ENCODE measurements at regions not wholly inside any gene's neighbourhood (a gene's known extent, or its start where the extent isn't known, plus 50 kb on each side); places are given as distances from the start of the nearest gene placed in this dataset.
"Not testable (repeated sequence)": the region's sequence is repeated elsewhere in the genome, so short reads cannot be mapped to it uniquely, and the experiment has no call there.

DNA sequence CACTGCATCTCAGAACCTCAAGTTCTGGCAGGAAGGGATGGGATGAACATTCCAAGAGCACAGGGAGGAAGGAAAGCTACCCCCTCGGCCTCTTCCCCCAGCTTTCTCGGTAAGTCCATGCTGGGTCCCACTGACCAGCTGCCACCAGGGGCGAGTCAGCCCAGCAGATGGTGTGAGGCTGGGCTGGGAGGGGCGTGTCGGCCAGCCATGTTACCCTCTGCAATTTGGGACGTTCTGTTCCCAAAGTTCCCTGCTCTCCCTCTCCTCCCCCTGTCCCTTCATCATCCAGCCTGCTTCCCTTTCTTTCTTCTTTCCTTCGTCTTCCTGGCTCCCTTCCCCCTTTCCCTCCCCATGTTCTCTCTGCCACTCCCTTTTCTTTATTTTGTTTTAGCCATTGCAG, 74.3 kb upstream of the TNP1 start:
- DNase-seq (ENCODE audit: low spot score) = no peak

- no peak for DNase-seq (ENCODE audit: low spot score)
Observed at GRCh38 chr2:216932863-216933548, 73.1 kb upstream of the TNP1 start.

DNA sequence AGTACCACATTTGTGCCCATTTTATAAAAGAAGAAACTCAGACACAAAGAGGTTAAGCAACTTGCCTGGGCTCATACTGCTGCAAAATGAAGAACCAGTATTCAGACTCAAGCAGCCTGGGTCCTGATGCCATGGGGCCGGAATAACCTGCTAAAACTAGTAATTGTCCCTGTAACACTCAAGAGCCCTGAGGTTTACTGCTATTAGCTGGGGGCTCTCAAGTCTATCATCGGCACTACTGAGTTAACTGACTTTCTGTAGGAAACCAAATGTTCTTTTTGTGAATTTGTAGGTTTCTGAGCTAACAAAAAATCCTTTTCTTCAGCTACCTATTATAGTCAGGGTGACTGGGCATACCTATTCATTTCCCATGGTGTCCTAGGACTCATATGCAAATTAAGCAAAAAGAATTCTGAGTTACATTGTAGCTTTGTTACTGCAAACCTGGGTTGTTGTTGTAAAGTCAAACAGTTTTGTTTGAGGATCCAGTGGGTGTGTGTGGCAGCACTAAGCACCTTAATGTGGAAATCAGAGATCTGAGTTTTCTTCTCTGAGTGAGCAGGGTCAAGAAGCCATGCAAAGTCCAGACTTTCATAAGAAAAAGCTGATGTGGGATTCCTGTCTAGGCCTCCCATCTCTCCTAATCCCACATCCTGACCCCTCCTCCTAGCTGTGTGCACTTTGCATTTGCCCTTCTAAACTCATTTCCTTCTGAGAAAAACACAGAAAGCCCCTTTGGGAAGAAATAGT, 72.4 kb upstream of the TNP1 start:
- DNase-seq (ENCODE audit: low spot score) = no peak

GRCh38 chr2:216930716-216931115, 70.9 kb upstream of the TNP1 start:
- no peak for DNase-seq (ENCODE audit: low spot score)

DNA sequence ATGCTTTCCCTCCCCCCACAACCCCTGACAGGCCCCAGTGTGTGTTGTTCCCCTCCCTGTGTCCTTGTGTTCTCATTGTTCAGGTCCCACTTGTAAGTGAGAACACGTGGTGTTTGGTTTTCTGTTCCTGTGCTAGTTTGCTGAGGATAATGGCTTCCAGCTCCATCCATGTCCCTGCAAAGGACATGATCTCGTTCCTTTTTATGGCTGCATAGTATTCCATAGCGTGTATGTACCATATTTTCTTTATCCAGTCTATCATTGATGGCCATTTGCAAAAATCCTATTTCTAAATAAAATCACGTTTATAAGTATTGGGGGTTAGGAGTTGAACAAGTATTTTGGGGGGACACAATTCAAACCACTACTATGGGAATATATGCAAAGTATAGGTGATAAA, 69.5 kb upstream of the TNP1 start:
- not testable (repeated sequence) for DNase-seq (ENCODE audit: low spot score)

DNA sequence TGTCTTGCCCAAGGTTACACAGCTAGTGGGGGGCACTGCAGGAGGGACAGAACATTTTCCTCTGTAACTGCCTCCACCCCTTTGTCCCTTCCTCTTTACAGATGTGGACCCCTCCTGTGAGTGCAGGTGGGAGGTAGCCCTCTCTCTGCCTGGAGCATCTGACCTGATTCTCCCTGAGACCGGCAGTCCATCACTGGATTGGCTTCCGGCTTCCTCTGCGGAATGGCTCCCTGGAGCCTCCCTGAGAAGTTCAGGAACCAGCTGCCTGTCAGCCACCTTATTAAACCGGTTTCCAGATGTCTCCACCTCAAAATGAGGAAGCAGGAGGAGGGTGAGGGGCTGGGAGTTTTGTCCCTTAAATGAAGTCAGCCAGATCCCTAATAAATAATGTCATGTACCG, 67.3 kb upstream of the TNP1 start:
- DNase-seq (ENCODE audit: low spot score) = no peak

DNA sequence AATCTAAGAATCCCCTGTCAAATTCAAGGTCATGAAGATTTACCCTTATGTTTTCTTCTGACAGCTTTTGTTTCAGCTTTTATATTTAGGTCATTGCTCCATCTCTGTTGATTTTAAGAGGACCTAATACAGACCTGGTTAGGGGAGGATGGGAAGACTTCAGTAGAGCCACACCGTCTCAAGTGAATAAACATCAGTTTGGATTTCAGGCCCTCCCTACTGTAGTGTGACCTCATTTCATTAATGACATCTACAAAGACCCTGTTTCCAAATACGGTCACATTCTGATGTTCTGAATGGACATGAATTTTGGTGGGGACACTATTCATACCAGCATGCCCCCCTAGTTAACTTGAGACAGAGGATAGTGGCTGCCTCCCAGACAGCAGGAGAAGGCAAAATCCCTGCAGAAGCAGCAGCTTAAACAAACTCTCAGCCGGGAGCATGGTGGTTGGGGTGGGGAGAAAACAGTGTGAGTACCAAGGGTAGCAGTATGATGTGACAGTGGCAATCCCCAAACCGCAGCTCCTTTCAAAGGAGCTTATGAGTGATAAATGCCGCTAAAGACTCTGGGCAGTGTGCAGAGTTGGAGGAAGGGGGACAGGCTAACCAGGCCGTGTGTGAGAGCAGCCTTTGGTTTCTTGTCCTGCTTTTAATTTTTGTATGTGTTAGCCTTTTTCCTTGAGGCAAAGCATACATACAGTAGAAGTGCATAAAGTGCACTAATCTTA, 65.9 kb upstream of the TNP1 start:
- DNase-seq (ENCODE audit: low spot score) = no peak

GRCh38 chr2:216925006-216925405, 65.1 kb upstream of the TNP1 start:
- no peak for DNase-seq (ENCODE audit: low spot score)

DNA sequence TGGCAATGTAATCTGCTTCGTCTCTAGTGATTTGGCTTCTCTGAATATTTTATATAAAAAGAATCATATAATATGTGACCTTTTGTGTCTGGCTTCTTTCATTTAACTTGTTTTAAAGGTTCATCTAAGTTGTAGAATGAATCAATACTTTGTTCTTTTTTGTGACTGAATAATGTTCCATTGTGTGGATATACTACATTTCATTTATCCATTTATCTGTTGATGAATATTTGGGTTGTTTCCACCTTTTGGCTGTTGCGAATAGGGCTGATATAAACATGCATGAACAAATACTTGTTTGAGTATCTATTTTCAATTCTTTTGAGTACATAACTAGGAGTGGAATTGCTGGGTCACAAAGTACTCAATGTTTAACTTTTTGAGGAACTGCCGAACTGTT, 63.8 kb upstream of the TNP1 start:
- no peak for DNase-seq (ENCODE audit: low spot score)

DNA sequence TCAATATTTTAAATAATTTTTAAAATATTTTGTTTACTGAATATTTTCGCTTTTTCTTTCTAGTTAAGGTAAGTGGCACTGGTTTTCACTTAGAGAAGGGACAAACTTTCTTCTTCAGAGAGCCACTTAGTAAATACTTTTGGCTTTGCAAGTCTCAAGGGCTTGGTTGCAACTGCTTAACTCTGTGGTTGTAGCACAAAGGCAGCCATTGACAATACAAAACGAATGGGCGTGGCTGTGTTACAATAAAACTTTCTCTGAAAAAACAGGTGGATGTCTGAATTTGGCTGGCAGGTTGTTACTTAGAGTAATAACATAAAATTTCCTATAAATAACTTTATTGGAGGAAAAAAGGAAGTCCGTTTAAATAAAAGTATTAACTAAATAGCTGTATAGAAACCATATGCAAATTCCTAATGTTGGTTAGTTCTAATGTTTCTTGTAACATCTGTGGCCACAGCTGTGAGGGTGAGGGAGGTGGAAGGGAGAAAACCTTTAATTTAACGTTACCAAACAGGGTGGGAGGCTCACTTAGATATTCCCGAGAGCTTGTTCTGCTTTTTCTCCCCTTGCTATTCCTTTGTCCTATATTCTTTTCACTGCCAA, 62.4 kb upstream of the TNP1 start:
- DNase-seq (ENCODE audit: low spot score) = no peak

DNA sequence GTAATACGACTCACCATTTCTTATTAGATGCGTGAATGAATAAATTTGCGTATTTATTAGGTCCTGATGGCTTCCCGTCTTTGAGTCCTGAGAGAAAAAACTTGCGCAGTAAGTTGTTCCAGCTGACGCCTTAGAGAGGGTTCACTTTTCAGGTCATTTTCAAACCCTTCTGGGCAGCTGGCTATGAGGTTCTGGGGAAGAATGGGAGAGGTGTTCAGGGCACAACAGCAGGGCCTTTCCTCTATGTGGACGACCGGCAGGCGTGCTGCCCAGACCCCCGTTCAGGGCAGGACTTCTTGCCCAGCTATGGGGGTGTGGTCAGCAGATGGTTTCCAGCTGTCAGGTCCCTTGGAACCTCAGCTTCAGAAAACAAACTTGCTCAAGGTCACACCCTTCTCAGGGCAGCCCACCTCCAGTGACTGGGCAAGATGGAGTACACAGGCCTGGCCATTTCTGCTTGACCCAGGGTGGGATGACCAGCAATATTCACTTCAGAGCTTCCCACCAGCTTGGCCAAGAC, 61.1 kb upstream of the TNP1 start:
- DNase-seq (ENCODE audit: low spot score) = no peak

DNA sequence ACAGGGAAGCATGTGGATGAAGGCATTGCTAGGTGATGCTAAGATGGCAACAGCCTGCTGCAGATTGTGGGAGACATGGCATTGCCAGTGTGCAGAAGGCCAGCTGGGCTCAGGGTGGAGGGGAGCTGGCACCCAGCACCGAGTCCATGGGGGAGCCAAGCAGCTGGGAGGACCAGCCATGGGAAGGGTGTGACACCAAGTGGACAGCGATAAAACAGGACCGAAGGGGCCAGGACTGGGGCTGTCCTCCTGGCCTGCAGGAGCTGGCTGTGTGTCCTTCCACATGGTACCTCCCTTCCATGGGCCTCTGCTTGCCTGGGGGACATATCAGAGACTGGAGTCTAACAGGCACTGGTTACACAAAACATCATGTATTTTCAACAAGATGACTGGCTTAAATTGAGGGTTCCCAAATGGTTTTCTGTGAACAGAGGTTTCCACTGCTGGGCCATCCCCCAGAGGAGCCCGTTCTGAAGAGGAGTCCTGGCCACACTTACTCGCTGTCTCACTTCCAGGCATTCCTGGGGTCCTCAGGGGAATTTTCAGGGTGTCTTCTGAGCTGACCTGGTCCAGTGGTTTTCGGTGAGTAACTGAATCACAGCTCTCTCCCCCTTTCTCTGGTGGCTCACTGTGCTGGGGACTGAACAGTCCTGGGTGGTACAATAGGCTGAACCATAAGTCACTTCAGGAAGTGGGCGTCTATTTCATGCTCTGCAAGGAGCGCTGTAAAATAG, 60.4 kb upstream of the TNP1 start:
- DNase-seq (ENCODE audit: low spot score) = no peak

- DNase-seq (ENCODE audit: low spot score) = no peak
Observed at GRCh38 chr2:216918088-216918680, 58.3 kb upstream of the TNP1 start.

GRCh38 chr2:216916956-216917650, 57.2 kb upstream of the TNP1 start:
- DNase-seq (ENCODE audit: low spot score) = no peak

- DNase-seq (ENCODE audit: low spot score) = no peak
Observed at GRCh38 chr2:216915557-216916150, 55.8 kb upstream of the TNP1 start.

- DNase-seq (ENCODE audit: low spot score) = no peak
Observed at GRCh38 chr2:216914491-216914890, 54.6 kb upstream of the TNP1 start.

- no peak for DNase-seq (ENCODE audit: low spot score)
Observed at GRCh38 chr2:216911886-216912285, 52.0 kb upstream of the TNP1 start.

DNA sequence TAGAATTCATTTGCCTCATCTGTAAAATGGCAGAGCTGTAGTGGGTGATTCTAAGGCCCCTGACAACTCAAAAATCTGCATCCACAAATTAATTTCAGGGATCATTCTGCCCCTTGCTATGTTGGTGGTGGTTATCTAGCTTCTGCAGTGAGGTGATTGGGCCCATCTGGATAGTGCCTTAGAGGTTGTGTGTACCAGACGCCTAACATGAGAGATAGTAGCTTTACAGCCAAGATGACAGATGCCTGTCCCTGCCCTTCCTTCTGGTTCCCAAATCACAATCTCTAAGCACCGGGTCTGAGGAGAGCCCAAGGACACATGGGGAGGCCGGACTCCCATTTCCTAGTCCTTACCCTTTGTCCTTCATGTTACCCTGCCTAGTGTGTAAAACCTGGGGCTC, 51.1 kb upstream of the TNP1 start:
- no peak for DNase-seq (ENCODE audit: low spot score)

- no peak for DNase-seq (ENCODE audit: low spot score)
Observed at GRCh38 chr2:216909541-216910210, 49.8 kb upstream of the TNP1 start.
